HCT116 (cell line): ENCODE measurements at regions not wholly inside any gene's neighbourhood (a gene's known extent, or its start where the extent isn't known, plus 50 kb on each side); places are given as distances from the start of the nearest gene placed in this dataset.

Source experiments
- ATAC-seq: fragments of 200-7000 bp; cut with Tn5 transposase; 2 replicates; pipeline ENCODE4 v1.9.1; 2020; ENCODE audit warnings: mild to moderate bottlenecking, moderate library complexity
- BruUV-seq: library from RNA; stranded (reverse); fragments of 400-500 nt; replicated peaks from 2 replicates; lab custom pipeline; 2021; lab: Mats Ljungman, UMichigan
- CTCF ChIA-PET: fragments of 300-600 bp; sonication (Branson Sonifier 250); formaldehyde crosslinking; loops from one replicate; lab custom pipeline; 2021; ENCODE audit warnings: antibody characterized with exemption; lab: Charles Lee
- POLR2A ChIA-PET: fragments of 300-600, 350-600 bp; sonication (Branson Sonifier 250); formaldehyde crosslinking; loops from one replicate; lab custom pipeline; 2021; ENCODE audit warnings: antibody characterized with exemption; lab: Charles Lee
- RAD21 ChIA-PET, 2 experiments: fragments of 300-600 bp; sonication (Branson Sonifier 250); formaldehyde crosslinking; loops; one replicate each; lab custom pipeline; 2023; ENCODE audit warnings: low total read pairs in 2 of 2; ENCODE audit not compliant: uncharacterized antibody in 2 of 2, unreplicated experiment in 2 of 2, low non-redundant PET in 1 of 2; lab: Charles Lee
- DNase-seq: peaks from one replicate; pipeline ENCODE4 v3.0.0-alpha.2; 2010; ENCODE audit warnings: low read depth, low spot score
- H2AFZ ChIP-seq: fragments of 200-600 bp; shearing (Covaris generic), sonication (generic); 2 replicates; pipeline ENCODE4 v1.6.1; 2017; ENCODE audit warnings: low read depth, mixed run types, mixed read lengths, antibody characterized with exemption, low read length; ENCODE audit not compliant: poor library complexity, severe bottlenecking
- H3K27ac ChIP-seq: 2 replicates; pipeline ENCODE4 v1.5.1; 2012; ENCODE audit warnings: low read depth, low read length
- H3K27me3 ChIP-seq: fragments of 200-600 bp; sonication (generic); 2 replicates; pipeline ENCODE4 v1.6.1; 2016; ENCODE audit warnings: mixed run types, low read length, mixed read lengths; ENCODE audit not compliant: insufficient read depth
- H3K36me3 ChIP-seq, 2 experiments: fragments of 200-500 bp in 1 of 2; fragments of 200-600 bp in 1 of 2; sonication (Bioruptor generic) in 1 of 2; sonication (generic) in 1 of 2; 2 replicates each; pipeline versions ENCODE4 v1.5.1 to v1.6.1; 2014 to 2016; ENCODE audit warnings: low read length in 2 of 2, inconsistent platforms in 1 of 2, mixed read lengths in 1 of 2, mixed run types in 1 of 2; ENCODE audit not compliant: insufficient read depth in 2 of 2, control insufficient read depth in 1 of 2
- H3K4me1 ChIP-seq, 2 experiments: fragments of 200-600 bp in 1 of 2; sonication (generic) in 1 of 2; 2 replicates each; pipeline versions ENCODE4 v1.5.1 to v1.6.1; 2012 to 2017; ENCODE audit warnings: low read length in 2 of 2, inconsistent platforms in 1 of 2, mild to moderate bottlenecking in 1 of 2, mixed read lengths in 1 of 2, mixed run types in 1 of 2, moderate library complexity in 1 of 2; ENCODE audit not compliant: insufficient read depth in 2 of 2, control insufficient read depth in 1 of 2
- H3K4me2 ChIP-seq: fragments of 200-600 bp; sonication (generic); 2 replicates; pipeline ENCODE4 v1.6.1; 2017; ENCODE audit warnings: mixed run types, low read length, mixed read lengths
- H3K4me3 ChIP-seq, 2 experiments: fragments of 200-600 bp in 1 of 2; sonication (generic) in 1 of 2; replicated peaks in 1 of 2; 2 replicates each; pipeline ENCODE4 v1.5.1; 2011 to 2016; ENCODE audit warnings: low read length in 2 of 2, control low read depth in 1 of 2, low read depth in 1 of 2, mild to moderate bottlenecking in 1 of 2, mixed read lengths in 1 of 2, mixed run types in 1 of 2
- H3K79me2 ChIP-seq: fragments of 200-600 bp; sonication (generic); 2 replicates; pipeline ENCODE4 v1.6.1; 2017; ENCODE audit warnings: mild to moderate bottlenecking, mixed run types, low read length, moderate library complexity, mixed read lengths; ENCODE audit not compliant: insufficient read depth
- H3K9ac ChIP-seq: fragments of 200-600 bp; sonication (generic); 2 replicates; pipeline ENCODE4 v1.6.1; 2016; ENCODE audit warnings: low read length, mixed read lengths
- H3K9me2 ChIP-seq: fragments of 200-600 bp; sonication (generic), shearing (Covaris generic); 2 replicates; pipeline ENCODE4 v1.6.1; 2017; ENCODE audit warnings: mixed run types, mild to moderate bottlenecking, moderate library complexity; ENCODE audit not compliant: insufficient read depth
- H3K9me3 ChIP-seq, 2 experiments: fragments of 200-500 bp in 1 of 2; fragments of 200-600 bp in 1 of 2; sonication (Bioruptor generic) in 1 of 2; sonication (generic) in 1 of 2; 2 replicates each; pipeline ENCODE4 v1.6.1; 2014 to 2017; ENCODE audit warnings: low read length in 2 of 2, mixed read lengths in 2 of 2, inconsistent platforms in 1 of 2, low read depth in 1 of 2, mild to moderate bottlenecking in 1 of 2, mixed run types in 1 of 2, moderate library complexity in 1 of 2; ENCODE audit not compliant: control insufficient read depth in 1 of 2, insufficient read depth in 1 of 2
- H4K20me1 ChIP-seq: fragments of 200-600 bp; sonication (generic), shearing (Covaris generic); 2 replicates; pipeline ENCODE4 v1.6.1; 2017; ENCODE audit warnings: mixed run types, mild to moderate bottlenecking, moderate library complexity; ENCODE audit not compliant: insufficient read depth
- EZH2phosphoT487 ChIP-seq: fragments of 200-600 bp; IDR thresholded peaks from 2 replicates; pipeline ENCODE4 v1.6.1; 2018; ENCODE audit warnings: antibody characterized with exemption, borderline replicate concordance
- YY1 ChIP-seq: IDR thresholded peaks from 2 replicates; pipeline ENCODE4 v1.6.1; 2011; ENCODE audit warnings: low read length, low read depth, moderate library complexity, mild to moderate bottlenecking; ENCODE audit not compliant: insufficient replicate concordance; ENCODE audit errors: extremely low read depth
- ZNF274 ChIP-seq: fragments of 200-500 bp; sonication (Bioruptor generic); IDR thresholded peaks from 2 replicates; pipeline ENCODE4 v1.6.1; 2014; ENCODE audit warnings: mild to moderate bottlenecking, low read depth, low read length, inconsistent platforms
- intact Hi-C: fragments of 100-400 bp; cut with micrococcal nuclease; formaldehyde crosslinking; loops from 2 replicates; pipeline ENCODE4 v1.10.0; 2022
- TF ChIP-seq, protein P1 (sequence below): IDR thresholded peaks from 2 replicates; pipeline ENCODE4 v1.6.1; 2012; ENCODE audit warnings: low read depth
- TF ChIP-seq, protein P2 (sequence below): IDR thresholded peaks from 2 replicates; pipeline ENCODE4 v1.6.1; 2012

DNA sequence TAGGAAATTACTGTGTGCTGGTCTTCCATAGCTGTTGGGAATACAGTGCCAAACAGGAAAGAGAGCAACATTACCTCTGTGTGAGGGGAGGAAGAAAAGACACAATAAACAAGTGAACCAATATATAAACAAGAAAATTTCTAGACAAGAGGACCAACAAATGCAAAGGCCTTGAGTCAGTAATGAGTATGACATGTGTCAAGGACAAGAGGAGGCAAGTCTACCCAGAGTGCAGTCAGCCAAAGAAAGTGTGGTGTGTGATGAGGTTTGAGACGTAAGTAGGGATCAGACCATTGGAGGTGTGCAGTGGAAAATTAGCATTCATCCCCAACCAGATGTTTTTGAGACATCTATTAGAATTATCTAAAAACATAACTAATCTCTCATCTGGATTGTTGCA, 69.5 kb upstream of the CDH6 start:
- no TSS peak for BruUV-seq
- DNase-seq (no peak), ATAC-seq (no peak)
- no peaks in the 10 kb centered on the region for H3K27me3 ChIP-seq
- POLR2A ChIA-PET = no interaction called here
- H2AFZ ChIP-seq = no peak overlapping the region
- H3K4me2 ChIP-seq = no peak overlapping the region
- H3K79me2 ChIP-seq = no peaks in the 10 kb centered on the region
- H3K4me3 ChIP-seq = no peak overlapping the region
- CTCF ChIA-PET = no interaction called here
- H4K20me1 ChIP-seq = no peaks in the 10 kb centered on the region
- intact Hi-C loops = no loop called here
- no peak overlapping the region for H3K27ac ChIP-seq
- H3K9me3 ChIP-seq = peaks cover 0 to 23% of the 10 kb centered on the region in 2 experiments; a peak in 2 of 4 replicates
- H3K36me3 ChIP-seq = no peaks in the 10 kb centered on the region
- RAD21 ChIA-PET = no interaction called here
- TF ChIP-seq, protein P1, sequence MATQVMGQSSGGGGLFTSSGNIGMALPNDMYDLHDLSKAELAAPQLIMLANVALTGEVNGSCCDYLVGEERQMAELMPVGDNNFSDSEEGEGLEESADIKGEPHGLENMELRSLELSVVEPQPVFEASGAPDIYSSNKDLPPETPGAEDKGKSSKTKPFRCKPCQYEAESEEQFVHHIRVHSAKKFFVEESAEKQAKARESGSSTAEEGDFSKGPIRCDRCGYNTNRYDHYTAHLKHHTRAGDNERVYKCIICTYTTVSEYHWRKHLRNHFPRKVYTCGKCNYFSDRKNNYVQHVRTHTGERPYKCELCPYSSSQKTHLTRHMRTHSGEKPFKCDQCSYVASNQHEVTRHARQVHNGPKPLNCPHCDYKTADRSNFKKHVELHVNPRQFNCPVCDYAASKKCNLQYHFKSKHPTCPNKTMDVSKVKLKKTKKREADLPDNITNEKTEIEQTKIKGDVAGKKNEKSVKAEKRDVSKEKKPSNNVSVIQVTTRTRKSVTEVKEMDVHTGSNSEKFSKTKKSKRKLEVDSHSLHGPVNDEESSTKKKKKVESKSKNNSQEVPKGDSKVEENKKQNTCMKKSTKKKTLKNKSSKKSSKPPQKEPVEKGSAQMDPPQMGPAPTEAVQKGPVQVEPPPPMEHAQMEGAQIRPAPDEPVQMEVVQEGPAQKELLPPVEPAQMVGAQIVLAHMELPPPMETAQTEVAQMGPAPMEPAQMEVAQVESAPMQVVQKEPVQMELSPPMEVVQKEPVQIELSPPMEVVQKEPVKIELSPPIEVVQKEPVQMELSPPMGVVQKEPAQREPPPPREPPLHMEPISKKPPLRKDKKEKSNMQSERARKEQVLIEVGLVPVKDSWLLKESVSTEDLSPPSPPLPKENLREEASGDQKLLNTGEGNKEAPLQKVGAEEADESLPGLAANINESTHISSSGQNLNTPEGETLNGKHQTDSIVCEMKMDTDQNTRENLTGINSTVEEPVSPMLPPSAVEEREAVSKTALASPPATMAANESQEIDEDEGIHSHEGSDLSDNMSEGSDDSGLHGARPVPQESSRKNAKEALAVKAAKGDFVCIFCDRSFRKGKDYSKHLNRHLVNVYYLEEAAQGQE = no peak
- TF ChIP-seq, protein P2, sequence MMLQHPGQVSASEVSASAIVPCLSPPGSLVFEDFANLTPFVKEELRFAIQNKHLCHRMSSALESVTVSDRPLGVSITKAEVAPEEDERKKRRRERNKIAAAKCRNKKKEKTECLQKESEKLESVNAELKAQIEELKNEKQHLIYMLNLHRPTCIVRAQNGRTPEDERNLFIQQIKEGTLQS = no peak
- no peak for TF ChIP-seq EZH2phosphoT487
- no peak for TF ChIP-seq YY1
- no peak for TF ChIP-seq ZNF274
- no peaks in the 10 kb centered on the region for H3K4me1 ChIP-seq
- no peak overlapping the region for H3K9ac ChIP-seq
- H3K9me2 ChIP-seq = no peaks in the 10 kb centered on the region
